Choroid plexus epithelial cell (primary cell): ENCODE measurements at regions not wholly inside any gene's neighbourhood (a gene's known extent, or its start where the extent isn't known, plus 50 kb on each side); places are given as distances from the start of the nearest gene placed in this dataset.

Experiments used
- DNase-seq: peaks from one replicate; pipeline ENCODE4 v3.0.0-alpha.2; 2010; ENCODE audit warnings: low read depth
- H3K4me3 ChIP-seq: 2 replicates; pipeline ENCODE4 v1.5.1; 2011; ENCODE audit warnings: low read depth, mild to moderate bottlenecking, control low read depth, low read length, moderate library complexity
- TF ChIP-seq, protein P1 (sequence below): conservative IDR thresholded peaks from 2 replicates; pipeline ENCODE4 v1.5.1; 2011; ENCODE audit warnings: low read depth, mild to moderate bottlenecking, control low read depth, inconsistent platforms, low read length, moderate library complexity

DNA sequence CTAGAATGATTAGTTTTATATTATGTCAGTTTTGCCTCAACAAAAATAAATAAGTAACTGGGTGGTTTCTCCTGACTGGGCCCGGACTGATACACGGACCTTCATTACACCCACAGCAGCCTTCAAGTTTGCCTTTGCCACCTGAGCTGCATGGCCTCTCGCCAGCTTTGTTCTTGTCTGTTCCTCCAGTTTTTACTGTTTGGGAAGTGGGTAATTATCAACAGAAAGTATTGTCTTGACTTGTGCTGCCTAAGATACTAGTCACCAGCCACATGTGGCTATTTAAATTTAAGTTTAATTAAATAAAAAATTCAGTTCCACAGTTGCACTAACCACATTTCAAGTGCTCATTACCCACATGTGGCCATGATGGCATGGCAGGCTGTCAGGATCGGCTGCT is 74.7 kb upstream of the INTU start:
- TF ChIP-seq, protein P1, sequence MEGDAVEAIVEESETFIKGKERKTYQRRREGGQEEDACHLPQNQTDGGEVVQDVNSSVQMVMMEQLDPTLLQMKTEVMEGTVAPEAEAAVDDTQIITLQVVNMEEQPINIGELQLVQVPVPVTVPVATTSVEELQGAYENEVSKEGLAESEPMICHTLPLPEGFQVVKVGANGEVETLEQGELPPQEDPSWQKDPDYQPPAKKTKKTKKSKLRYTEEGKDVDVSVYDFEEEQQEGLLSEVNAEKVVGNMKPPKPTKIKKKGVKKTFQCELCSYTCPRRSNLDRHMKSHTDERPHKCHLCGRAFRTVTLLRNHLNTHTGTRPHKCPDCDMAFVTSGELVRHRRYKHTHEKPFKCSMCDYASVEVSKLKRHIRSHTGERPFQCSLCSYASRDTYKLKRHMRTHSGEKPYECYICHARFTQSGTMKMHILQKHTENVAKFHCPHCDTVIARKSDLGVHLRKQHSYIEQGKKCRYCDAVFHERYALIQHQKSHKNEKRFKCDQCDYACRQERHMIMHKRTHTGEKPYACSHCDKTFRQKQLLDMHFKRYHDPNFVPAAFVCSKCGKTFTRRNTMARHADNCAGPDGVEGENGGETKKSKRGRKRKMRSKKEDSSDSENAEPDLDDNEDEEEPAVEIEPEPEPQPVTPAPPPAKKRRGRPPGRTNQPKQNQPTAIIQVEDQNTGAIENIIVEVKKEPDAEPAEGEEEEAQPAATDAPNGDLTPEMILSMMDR = no peak
- DNase-seq = no peak

DNA sequence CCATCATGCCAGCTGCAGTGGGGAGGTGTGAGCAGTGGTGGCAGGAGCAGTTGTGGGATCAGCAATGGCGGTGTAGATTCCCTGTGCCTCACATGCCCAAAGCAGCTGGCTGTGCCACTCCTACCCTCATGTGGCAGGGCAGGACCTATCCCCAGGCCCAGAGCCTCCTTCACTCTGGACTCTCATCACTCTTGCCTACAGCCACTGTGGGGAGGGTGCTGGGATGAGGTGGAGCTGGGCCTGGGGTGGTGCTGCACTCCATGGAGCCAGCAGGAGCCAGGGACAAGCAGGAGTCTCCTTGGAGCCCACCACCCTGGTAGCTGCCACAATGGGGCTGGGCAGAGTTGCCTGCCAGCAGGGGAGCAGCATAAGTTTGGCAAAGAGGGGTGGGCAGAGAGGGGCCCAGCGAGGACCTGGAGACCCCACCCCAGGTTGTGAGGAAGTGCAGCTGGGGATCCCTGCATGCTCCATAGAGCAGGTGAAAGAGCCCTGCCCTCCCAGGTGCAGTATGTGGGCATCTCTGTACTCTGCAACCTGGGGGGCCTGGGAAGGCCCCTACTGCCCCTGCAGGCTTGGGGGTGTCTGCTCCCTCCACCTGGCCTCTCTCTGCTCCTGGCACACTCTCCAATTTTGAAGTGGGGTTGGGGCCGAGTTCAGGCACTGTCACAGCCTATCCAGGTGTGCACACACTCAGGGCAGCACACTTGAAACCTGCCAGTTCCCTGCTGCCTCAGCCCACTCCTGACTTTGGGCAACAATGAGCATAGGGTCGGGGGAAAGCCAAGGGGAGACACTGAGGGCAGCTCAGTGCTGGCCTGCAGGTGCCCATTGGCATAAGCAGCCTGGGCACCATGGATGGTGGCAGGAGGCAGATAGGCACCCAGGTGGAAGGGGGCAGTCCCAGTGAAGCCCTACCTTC is 74.0 kb upstream of the INTU start:
- no peak for DNase-seq
- H3K4me3 ChIP-seq = no peak overlapping the region
- TF ChIP-seq, protein P1 = no peak

More for the DNA sequence above, 74.7 kb upstream of the INTU start:
- no peak overlapping the region for H3K4me3 ChIP-seq

DNA sequence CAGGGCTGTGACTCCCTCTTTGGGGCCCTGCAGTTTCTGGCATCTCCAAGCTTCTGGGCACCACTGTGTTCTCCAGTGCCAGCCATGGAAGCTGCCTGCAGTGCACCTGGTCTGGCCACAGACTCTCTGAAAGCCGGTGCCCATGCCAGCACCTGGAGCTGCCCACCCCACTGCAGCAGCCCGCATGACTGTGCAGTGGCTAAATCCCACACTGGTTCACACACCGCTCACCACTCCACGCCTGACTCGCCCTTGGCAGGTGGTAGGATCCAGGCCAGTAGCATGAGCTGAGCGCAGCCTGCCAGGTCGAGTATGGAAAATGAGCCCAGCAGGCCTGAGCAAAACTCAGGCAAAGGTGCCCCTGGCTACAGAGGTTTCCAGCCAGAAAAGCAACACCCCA is 72.8 kb upstream of the INTU start:
- TF ChIP-seq, protein P1 = no peak
- H3K4me3 ChIP-seq = no peak overlapping the region
- DNase-seq = no peak

DNA sequence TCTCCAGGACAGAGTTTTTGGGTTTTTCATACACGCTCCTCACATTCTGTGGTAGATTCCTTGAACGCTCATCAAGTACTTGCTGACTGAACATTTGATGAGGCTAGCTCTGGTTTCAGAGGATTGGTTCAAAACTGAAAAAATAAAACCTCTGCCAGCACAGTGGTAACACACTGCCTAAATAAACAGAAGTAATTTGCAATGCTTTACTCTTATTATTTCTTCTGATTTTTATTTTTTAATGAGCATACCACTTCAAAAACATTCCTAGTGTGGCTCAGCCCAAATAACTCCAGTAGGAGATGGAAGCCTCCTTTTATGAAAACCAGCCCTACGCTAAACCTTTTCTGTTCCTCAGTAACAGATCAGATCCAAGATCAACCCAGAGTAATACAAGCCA is 72.0 kb upstream of the INTU start:
- TF ChIP-seq, protein P1 = no peak
- no peak for DNase-seq
- H3K4me3 ChIP-seq = no peak overlapping the region

DNA sequence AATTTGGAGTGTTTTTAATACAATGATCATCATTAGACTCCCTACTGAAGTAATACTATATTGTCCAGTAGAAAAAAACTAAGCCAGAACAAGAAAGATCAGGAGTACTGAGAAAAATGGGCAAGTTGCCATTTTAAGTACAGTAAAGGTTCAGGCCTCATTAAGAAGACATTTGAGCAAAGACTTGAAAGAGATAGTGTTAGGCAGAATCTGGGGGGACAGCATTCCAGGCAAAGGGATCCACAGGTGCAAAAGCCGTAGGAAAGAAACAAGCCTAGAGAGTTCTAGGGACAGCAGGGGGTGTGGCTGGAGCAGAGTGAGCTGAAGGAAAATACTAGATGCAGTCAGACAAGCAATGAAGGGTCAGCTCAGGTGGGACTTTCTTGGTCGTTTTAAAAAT is 58.1 kb upstream of the INTU start:
- H3K4me3 ChIP-seq = no peak overlapping the region
- TF ChIP-seq, protein P1 = no peak
- DNase-seq = no peak

DNA sequence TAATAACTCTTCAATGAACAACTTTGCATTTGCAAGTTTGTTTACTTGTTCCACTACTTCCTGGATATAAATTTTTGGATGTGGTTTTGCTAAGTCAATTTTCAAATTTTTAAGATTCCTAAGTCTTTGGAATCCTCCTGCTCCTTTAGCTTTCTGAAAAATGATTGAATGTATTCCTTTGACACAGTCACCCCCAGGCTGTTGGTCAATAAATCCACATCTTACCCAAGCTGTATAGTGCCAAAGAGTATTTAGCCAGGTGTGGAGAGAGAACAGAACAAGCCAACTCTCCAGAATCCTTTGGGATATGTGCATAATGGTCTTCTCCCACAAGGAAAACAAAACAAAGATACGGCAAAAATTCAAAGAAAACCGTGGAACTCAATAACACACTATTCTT is 56.9 kb upstream of the INTU start:
- DNase-seq = peak; percentile 3

More for the DNA sequence above, 56.9 kb upstream of the INTU start:
- TF ChIP-seq, protein P1 = no peak
- no peak overlapping the region for H3K4me3 ChIP-seq
